ENCODE measurements at regions not wholly inside any gene's neighbourhood (a gene's known extent, or its start where the extent isn't known, plus 50 kb on each side); places are given as distances from the start of the nearest gene placed in this dataset.

GRCh38 chr1:231094421-231094820 lies 54.4 kb upstream of the FAM89A start:
- TF ChIP-seq CTCF (conservative IDR thresholded peaks at IDR 0.05; ENCODE audit: low read length), result no peak
- TF ChIP-seq EZH2phosphoT487 (IDR thresholded peaks at IDR 0.05; ENCODE audit: borderline replicate concordance, low read depth, low read length), result no peak

Data from OCI-LY7 (cell line).